RWPE2 (cell line): ENCODE measurements at regions not wholly inside any gene's neighbourhood (a gene's known extent, or its start where the extent isn't known, plus 50 kb on each side); places are given as distances from the start of the nearest gene placed in this dataset.

Source experiments
- ATAC-seq: fragments of 200-7000 bp; cut with Tn5 transposase; 3 replicates; pipeline ENCODE4 v1.9.1; 2021; ENCODE audit warnings: low read depth
- DNase-seq: peaks from one replicate; pipeline ENCODE4 v3.0.0-alpha.2; 2020; ENCODE audit warnings: low spot score
- H3K27ac ChIP-seq: fragments of 450-650 bp; 2 replicates; pipeline ENCODE4 v1.5.1; 2017; ENCODE audit warnings: mild to moderate bottlenecking; ENCODE audit not compliant: poor library complexity, severe bottlenecking
- H3K27me3 ChIP-seq: fragments of 250-450 bp; sonication (Bioruptor Pico); 2 replicates; pipeline ENCODE4 v1.5.1; 2021; ENCODE audit warnings: mild to moderate bottlenecking, moderate library complexity; ENCODE audit not compliant: insufficient read depth, poor library complexity, severe bottlenecking
- H3K36me3 ChIP-seq: fragments of 250-450 bp; sonication (Bioruptor Pico); 2 replicates; pipeline ENCODE4 v1.5.1; 2020; ENCODE audit warnings: low read depth, mild to moderate bottlenecking, moderate library complexity
- H3K4me1 ChIP-seq: fragments of 250-450 bp; sonication (Bioruptor Pico); 2 replicates; pipeline ENCODE4 v1.5.1; 2021; ENCODE audit warnings: mild to moderate bottlenecking, moderate library complexity; ENCODE audit not compliant: insufficient read depth, poor library complexity, severe bottlenecking
- H3K4me3 ChIP-seq: fragments of 250-450 bp; sonication (Bioruptor Pico); 2 replicates; pipeline ENCODE4 v1.5.1; 2021; ENCODE audit warnings: mild to moderate bottlenecking, moderate library complexity; ENCODE audit not compliant: severe bottlenecking
- H3K9me3 ChIP-seq: fragments of 250-450 bp; sonication (Bioruptor Pico); 2 replicates; pipeline ENCODE4 v1.5.1; 2021; ENCODE audit warnings: mild to moderate bottlenecking, moderate library complexity; ENCODE audit not compliant: severe bottlenecking
- CTCF ChIP-seq: fragments of 450-650 bp; IDR thresholded peaks from one replicate; pipeline ENCODE4 v1.5.1; 2017; ENCODE audit warnings: mild to moderate bottlenecking, moderate library complexity; ENCODE audit not compliant: poor library complexity, severe bottlenecking

DNA sequence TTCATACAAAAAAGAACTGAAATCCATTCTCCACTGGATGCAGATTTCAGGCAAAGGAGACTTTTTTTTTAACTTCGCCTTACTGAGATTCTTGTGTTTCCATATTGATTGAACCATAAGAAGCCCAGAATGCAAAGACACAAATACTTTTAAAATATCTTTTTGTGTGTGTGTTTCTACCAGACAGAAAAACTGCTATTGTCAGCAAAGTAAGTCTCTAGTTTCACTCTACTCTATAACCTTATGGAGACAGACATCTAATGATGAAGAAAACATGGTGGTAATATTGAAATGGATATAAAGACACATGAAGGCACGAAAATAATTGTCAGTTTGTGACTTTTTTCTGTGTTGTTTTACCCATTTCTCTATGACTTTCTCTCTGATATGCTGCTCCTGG is 260.3 kb upstream of the RORB start:
- ATAC-seq (no peak), DNase-seq (no peak)
- H3K9me3 ChIP-seq: no peaks in the 10 kb centered on the region
- no peak for TF ChIP-seq CTCF
- no peak overlapping the region for H3K27ac ChIP-seq
- H3K4me3 ChIP-seq: no peak overlapping the region
- no peaks in the 10 kb centered on the region for H3K4me1 ChIP-seq
- H3K27me3 ChIP-seq: no peaks in the 10 kb centered on the region
- H3K36me3 ChIP-seq: no peaks in the 10 kb centered on the region

- DNase-seq: no peak
- Histone ChIP-seq H3K27ac (no peak overlapping the region), H3K4me3 (no peak overlapping the region), H3K27me3 (no peaks in the 10 kb centered on the region), H3K9me3 (no peaks in the 10 kb centered on the region), H3K4me1 (no peaks in the 10 kb centered on the region), H3K36me3 (no peaks in the 10 kb centered on the region)
- no peak for TF ChIP-seq CTCF
- ATAC-seq: no peak
These were observed 251.2 kb upstream of the RORB start for GRCh38 chr9:74245866-74246497.

DNA sequence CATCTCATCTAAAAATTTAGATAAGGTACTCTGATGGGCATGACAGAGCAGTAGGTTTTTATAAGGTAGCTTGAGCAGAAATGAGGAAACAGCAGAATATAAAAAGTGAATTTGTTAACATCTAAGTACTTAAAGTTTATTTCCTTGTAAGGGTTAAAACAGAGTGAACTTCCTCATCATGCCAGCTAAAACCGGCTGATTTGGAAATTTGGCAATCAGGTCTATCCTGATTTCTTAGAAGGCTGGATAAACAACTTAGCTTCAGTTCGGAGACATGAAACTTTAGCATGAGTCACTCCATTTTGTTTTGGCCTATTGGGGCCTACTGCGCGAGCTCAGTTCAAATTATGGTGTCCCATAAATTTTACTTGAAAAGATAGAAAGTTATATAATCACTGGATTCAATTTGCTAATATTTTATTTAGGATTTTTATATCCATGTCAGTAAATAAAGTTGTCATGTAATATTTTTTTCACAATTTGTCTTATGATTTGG is 241.6 kb upstream of the RORB start:
- Histone ChIP-seq H3K4me1 (no peaks in the 10 kb centered on the region), H3K4me3 (no peak overlapping the region), H3K36me3 (no peaks in the 10 kb centered on the region), H3K27me3 (no peaks in the 10 kb centered on the region), H3K27ac (no peak overlapping the region), H3K9me3 (no peaks in the 10 kb centered on the region)
- DNase-seq (no peak), ATAC-seq (no peak)
- TF ChIP-seq CTCF: no peak

GRCh38 chr9:74275872-74276508 is 221.1 kb upstream of the RORB start:
- DNase-seq: no peak
- Histone ChIP-seq H3K36me3 (no peaks in the 10 kb centered on the region), H3K9me3 (no peaks in the 10 kb centered on the region), H3K4me3 (no peak overlapping the region), H3K27ac (no peak overlapping the region), H3K27me3 (no peaks in the 10 kb centered on the region), H3K4me1 (no peaks in the 10 kb centered on the region)
- ATAC-seq: no peak
- TF ChIP-seq CTCF: no peak

DNA sequence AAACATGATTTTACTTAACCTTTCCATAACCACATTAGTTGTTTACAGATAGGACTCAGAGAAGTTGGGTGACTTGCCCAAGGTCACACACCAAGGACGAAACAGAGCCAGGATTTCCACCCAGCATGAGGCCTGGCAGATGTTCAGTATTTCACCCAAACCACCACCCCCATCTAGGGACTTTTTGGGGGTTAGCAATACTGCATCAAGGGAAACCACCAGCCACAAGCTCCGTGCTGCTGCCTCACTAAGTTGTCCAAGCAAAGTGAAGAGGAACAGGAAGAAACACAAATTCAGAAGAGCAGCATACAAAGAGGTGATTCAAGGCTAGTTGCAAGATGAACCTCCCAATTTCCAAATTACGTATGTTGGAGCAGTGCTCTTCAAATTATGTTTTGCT is 219.6 kb upstream of the RORB start:
- no peak for TF ChIP-seq CTCF
- H3K36me3 ChIP-seq: no peaks in the 10 kb centered on the region
- no peaks in the 10 kb centered on the region for H3K27me3 ChIP-seq
- ATAC-seq (no peak), DNase-seq (no peak)
- H3K4me3 ChIP-seq: no peak overlapping the region
- H3K4me1 ChIP-seq: no peaks in the 10 kb centered on the region
- no peaks in the 10 kb centered on the region for H3K9me3 ChIP-seq
- no peak overlapping the region for H3K27ac ChIP-seq
